T-helper 22 cell (primary cell): ENCODE measurements at regions not wholly inside any gene's neighbourhood (a gene's known extent, or its start where the extent isn't known, plus 50 kb on each side); places are given as distances from the start of the nearest gene placed in this dataset.

Experiments used
- DNase-seq: peaks from one replicate; pipeline ENCODE4 v3.0.0-alpha.2; 2020; ENCODE audit warnings: low read depth

DNA sequence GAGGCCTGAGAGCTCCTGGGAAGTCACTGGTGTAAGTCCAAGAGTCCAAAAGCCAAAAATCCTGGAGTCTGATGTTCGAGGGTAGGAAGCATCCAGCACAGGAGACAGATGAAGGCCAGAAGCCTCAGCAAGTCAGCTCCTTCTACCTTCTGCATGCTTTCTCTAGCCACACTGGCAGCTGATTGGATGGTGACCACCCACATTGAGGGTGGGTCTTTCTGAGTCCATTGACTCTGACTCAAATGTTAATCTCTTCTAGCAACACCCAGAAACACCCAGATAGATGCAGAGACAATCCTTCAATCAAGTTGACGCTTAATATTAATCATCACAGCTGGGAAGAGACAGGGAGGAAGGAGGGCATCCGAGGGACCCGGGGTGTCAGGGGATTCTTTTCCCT, 305.8 kb downstream of the AACS start:
- no peak for DNase-seq

DNA sequence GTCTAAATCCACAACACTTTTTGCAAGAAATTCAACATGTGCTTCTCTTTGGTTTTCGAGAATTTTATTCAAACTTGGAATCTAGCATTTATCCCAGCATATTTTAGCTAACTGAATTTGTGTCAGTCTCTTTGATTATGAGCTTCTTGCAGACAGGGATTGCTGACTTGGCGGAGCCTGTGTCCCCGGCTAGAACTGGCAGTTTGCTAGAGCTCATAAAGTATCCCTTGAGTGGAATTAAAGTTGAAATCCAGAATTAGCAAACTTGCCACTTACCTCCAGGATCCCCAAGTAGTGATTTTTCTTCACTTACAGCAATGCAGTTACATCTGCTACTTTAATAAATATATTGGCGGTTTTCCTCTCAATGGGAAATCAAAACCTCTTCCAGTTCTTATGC, 306.9 kb downstream of the AACS start:
- no peak for DNase-seq

DNA sequence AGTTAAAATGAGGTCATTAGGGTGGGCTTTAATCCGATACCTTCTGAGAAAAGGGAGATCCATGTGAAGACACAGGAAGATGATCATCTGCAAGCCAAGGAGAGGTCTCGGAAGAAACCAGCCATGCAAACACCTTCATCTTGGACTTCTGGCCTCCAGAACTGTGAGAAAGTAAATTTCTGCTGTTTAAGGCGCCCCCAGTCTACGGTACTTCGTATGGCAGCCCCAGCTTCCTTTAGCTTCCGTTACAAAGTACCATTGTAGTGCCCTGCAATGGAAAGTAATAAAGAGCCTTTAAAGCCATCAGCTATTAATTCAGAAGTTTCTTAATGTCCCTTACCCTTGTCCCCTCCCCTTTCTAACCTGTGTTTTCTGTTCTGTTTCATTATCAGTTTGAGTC, 308.1 kb downstream of the AACS start:
- DNase-seq: no peak

DNA sequence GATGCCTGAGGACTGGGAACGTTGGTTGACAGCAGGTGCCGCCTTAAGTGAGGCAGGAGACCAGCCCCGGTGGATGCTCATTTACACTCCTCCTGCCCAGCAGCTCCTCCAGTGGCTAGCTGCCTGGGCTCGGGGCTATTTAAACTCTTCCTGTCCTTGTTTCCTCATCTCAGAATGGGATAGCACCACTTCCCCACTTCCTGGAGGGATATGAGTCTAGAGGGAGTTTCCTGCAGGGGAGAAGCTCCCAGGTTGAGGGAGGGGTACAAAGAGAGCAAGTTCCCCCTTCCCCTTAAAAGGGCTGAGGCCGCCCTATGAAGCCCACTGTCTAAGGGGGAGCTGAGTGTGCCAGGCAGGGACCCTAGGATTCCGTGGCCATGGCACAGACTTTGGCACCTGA, 311.2 kb downstream of the AACS start:
- DNase-seq: no peak

DNA sequence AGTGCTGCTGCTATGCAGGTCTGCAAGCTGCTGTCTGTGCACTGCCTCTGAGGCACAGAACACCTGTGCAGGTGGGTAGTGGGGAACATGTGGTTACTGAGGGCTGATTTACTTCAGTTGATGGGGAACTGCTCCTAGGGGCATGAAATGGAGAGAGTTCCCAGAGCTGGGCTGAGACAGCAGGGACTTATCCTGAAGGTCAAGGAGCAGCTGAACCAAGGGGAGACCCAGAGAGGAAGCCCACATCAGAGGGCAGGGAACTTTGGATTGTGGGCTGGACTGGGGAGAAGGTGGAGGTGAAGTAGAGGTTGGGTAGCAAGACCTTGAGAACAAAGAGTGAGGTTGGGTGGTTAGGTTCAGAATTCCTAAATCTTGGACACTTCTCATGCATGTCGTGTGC, 311.9 kb downstream of the AACS start:
- DNase-seq: no peak

DNA sequence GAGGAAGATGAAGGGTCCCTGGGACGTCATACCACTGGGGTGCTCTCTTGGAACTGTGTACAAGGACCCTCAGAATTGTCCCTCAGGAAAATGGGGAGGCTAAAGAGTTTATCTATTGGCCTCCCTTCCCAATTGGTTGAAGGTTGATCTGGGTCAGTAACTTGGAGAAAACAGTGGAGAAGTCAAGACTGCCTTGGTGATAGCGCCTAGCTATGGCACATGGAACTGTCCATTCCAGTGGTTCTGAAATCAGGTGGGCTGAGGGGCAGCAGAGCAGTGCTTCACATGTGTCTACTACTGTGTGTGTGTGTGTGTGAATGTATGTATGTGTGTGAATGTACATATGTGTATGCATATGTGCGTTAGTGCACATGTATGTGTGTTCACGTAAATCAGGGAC, 316.1 kb downstream of the AACS start:
- DNase-seq: no peak

DNA sequence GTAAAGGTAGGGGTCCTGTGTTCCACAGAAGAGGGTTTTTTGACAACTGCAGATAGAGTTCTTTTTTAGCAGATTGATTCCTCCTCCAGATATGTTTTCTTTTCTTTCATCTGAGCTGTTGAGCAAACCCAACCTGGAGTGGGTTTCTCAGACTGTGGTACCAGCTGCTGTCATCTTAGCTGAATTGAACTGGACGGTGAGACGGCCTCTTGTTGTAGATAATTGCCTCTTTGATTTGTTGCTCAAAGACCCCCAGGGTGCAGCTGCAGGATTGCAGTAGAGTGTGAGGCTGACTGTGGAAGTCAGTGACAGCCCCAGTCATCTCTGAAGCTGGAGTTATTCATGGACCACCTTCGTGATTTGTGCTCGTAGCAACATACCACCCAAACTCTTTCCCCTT, 317.7 kb downstream of the AACS start:
- no peak for DNase-seq

DNA sequence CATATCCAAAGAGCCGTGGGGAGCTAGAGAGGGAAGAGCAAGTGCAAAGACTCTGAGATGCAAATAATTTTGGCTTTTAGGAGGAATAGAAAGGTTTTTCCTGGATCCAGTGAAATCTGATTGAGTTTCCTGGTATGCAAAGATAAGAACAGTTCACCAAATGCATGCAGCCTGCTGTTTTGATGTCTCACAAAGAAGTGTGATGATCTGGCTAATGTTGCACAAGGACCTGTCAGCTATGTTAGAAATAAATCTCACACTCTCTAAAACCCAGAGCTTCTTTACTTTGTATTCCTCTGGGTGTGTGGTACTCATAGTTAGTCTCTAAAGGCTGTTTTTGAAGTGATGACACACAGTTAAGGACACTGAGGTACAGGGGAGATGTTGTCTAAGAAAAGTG, 321.4 kb downstream of the AACS start:
- no peak for DNase-seq

DNA sequence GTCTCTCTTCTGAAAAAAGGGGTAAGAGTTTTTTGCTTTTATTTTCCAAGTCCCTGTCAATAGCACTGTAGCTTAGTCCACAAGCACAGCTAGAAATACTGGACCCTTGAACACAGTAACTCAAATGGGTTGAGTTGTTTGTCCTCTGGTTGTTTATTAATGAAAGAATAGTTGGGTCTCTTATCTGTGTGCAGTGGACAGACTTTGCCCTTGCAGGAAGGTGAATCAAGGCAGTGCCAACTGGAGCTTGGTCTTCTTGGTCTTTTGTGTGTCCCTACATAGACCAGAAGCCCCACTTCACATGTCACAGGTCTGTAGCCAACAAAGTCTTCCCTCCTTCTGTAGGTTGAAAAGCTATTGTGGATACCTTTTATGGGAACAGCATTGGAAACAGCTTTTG, 322.0 kb downstream of the AACS start:
- no peak for DNase-seq

DNA sequence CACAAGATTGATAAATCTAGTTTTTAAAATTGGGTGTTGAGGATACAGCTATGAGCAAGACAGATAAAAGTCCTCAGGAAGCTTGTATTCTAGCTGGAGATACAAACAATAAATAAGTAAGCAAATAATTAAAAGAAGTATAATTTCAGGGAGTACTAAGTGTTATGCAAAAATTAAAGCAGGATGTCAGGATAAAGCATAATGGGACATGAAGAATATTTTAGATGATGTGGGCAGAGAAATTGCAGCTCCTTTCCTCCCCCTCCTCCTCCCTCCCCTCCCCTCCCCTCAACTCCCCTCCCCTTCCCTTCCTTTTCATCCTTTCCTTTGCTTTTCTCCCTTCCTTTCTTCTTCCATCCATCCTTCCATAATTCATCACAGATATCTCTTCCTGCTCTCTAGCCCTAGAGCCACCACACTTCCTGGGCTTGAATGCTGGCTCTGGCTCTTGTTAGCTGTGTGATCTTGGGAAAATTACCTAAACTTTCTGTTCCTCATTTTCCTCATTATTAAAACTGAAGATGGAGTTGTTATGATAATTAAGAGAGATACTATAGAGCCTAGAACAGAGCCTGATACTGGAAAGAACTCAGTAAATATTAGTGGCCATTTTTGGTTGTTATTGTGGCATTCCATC, 323.9 kb downstream of the AACS start:
- no peak for DNase-seq

DNA sequence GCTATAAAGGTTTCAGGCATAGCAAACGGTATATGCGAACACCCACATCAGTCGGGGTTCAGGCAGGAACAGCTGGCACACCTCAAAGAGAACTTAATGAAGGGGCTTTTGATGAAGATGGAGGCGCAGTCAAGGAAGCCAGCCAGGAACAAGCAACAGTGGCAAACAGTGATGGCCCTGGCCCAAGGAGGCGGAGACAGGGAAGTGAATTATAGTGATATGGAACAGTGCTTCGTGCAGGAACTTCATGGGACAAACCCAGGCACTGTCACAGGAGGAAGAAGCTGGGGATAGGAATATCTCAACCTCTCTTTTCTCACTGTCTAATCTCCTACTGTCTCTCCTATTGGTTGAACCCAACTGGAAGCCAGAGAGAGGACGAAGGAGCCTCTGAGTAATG, 328.3 kb downstream of the AACS start:
- DNase-seq: no peak

DNA sequence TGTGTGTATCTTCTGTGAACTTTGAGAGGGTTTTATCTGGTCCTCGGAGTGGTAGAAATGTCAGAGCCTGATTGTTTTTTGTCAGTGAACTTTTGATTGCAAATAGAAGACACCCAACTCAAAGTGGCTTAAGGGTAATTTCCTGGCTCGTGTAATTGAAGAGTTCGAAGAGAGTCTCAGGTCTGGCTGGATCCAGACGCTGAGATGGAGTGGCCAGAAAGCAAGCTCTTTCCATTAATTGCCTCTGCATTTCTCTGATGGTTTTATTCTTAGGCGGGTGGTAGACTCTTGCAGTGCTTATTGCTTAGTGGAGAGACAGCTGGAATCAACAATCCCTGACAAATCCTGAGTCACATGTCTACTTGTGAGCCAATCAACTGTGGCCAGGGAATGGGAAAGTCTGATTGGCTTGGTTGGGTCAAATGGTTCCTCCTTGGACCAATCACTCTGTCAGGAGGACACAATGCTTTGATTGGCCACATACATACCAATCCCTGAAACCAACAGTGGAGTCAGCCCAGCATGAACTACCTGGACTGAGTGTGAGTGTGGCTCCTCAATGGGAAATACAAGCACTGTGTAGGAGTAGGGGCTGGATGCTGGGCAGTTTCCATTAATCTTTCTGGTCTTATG, 330.5 kb downstream of the AACS start:
- no peak for DNase-seq

DNA sequence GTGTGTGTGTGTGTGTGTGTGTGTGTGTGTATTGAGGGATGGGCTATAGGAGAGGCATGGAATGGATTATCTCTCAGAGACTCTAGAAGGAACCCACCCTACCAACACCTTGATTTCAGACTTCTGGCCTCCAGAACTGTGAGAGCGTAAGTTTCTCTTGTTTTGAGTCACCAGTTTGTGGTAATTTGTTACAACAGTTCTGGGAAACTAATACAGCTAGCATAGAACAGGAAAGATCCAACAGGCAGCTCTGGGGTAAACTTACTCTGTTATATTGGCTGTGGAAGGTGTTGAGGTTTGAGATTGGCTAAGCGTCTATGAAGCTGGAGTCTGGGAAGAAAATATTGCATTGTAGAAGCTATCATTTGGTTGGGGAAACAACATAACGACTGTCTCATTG, 334.3 kb downstream of the AACS start:
- DNase-seq: no peak

DNA sequence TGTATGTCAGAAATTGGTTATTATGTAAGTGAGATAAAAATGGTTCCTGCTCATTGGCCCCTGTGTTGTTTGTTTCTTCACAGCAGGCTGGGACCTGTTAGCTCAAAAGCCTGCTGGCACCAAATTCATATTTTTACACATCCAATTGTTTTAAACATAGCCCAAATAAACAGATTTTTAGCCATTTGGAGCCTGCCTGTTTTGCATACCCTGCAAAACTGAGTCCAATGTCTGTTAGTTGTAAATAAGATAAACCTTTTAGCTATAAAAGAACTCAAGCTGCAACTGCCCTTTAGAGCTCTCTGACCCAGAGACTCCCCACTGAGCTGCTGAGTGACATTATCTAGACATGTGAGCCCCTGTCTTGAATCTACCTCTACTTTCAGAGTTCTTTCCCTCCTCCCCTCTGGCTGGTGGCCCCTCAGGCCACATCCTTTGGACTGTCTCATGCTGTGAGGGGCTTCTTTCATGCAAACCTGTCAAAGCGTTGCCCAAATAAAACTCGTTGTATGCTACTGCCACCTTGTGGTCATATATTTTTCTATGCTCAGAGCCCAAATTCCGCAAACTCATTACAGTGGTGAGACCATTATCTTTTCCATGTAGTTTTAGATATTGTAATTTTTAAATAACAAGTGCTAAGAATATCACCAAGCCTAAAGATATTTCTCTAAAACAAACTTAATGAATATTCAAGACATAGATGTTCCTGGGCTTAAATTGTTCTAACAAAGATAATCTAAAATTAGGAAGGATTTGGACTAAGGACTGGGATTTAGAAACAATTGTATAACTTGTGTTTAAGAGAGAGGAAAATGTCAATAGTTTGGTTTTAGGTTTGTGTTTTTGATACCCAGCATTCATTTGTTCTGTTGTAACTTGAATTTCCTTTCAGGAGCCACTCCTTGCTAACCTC, 337.9 kb downstream of the AACS start:
- no peak for DNase-seq

DNA sequence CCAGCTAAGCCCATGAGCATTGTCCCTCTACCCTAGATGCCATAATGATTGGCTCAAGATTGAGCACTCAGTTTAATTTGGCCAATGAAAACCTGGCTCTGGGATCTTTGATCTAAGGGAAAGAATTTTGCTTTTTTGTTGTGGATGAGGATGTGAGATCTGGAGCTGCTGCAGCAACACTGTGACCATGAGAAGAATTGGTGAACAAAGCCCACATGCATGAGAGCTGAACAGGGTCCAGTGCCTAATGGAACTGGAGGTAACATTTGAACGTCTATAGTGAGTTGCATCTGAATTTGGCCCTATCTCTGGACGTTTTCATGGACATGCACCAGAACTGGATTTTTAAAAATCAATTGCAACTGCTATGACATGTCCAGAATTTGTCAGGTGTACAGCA, 338.6 kb downstream of the AACS start:
- no peak for DNase-seq

DNA sequence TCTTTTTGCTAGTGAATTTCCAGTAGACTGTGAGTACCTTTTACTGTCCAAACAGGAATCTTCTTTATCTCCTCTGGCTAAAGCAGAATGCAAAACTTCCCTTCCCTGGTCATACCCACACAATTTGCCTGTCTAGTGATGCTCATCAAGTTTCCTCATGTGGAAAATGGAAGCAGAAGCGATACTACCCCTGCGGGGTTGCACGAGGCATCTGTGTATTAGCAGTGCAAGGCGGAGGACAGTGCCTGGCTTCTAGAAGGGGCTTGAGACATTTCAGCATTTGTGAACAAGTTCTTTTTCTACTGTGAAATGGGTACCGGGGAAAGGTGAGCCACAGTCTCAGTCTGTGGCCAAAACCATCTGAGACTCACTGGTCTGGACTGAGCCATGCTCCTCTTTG, 340.9 kb downstream of the AACS start:
- DNase-seq: no peak

DNA sequence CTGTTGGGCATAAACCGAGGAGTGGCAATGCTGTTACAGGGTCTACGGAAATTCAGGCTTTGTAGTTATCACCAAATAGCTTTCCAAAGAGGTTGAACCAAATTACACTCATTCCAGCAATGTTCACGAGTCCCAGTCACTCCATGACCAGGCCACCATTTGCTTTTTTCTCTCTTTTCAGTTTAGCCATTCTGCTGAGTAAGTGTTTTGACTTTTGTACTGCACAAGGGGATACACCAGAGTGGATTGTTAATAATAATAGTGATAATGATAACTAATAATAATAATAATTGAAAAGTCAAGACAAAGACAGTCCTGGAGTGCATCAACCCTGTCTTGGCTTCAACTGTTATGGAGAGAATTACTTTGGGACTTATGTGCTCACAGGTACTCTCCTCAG, 343.5 kb downstream of the AACS start:
- no peak for DNase-seq

DNA sequence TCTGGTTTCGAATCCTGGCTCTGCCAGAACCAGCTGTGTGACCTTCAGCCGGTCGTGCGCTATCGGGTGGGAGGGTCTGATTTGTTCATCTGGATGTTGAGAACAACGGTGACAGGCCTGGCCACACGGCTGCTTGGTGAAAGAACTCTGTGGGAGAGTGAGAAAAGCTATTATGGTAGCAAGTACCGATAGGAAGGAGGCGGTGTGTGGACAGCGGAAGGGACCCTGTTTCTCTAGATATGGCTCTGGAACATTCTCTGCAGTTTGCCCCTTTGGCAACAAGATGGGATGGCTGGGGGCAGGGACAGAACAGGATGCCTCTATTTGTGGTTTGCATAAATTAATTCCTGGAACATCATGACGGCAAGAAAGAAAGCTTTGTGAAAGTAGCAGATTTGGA, 347.3 kb downstream of the AACS start:
- DNase-seq: no peak

DNA sequence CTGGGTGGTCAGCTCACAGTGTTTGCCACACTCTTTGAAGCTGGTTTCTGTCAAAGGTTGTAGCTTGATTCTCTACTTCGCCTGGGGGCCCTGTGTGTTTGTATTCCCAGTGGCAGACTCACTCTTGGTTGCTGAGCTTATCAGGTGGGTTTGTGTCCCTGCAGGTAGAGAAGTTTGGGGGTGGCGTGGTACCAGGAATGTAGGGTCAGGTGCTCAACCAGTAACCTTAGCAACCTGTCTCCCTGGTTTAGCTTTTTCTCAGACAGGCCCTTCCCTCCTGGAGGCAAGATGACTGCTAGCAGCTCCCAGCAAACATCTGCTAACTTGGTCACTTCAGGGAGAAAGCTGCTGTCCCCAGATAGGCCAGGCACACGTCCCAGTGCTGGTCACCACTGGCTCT, 352.2 kb downstream of the AACS start:
- no peak for DNase-seq

DNA sequence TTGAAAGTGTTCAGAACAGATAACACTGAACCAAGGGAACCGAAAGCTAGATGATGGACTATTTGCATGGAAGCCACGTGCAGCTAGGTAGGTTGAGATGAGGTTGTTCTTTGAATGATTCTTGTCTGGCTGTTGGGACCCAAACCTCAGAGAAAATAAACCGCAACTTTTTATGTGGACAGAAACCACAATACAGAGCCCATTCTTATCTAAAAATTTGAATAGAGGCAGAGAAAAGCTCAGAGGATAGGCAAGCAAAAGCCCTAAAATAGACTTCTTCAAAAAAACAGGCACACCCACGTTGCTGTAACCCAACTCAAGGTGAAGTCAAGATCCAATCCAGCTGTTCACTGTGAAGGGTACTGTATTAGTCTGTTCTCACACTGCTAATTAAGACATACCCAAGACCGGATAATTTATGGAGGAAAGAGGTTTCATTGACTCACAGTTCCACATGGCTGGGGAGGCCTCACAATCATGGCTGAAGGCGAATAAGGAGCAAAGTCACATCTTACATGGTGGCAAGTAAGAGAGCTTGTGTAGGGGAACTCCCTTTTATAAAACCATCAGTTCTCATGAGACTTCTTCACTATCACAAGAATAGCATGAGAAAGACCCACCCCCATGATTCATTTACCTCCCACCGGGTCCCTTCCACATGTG, 353.8 kb downstream of the AACS start:
- DNase-seq: no peak

DNA sequence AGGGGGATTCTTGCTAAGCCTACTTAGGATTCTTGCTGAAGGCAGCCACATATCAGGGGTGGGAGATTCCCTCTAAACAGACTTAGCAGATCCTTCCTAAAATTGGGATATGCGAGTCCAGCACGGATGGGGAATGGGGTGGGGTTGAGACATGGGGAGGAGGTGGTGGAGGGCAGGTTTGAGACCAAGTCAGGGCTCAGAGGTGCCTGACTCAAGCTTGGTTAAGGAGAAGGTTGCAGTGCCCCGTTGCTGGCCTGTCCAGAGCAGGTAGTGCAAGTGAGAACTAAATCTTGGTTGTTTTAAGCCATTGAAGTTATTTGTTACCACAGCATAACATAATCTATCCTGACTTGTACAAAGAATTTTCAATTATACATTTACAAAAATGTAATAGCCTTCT, 359.7 kb downstream of the AACS start:
- DNase-seq: no peak

DNA sequence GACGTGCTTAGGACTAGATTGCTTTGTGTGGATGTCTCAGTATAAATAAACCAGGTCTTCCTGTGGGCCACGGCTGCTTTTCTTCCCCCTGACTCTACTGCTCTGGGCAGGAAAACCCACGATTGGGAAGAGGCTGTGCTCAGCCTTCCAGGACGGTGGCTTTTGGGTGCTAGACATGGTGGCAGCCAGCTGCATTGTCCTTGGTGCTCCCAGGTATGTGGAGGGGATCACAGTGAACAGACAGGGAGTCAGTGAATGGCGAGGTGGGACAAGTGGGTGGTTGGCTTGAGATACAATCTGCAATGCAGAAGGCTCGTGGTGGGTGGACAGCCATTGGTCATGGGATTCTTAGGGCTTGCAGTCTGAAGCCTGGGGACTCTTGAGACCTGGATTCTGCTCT, 366.3 kb downstream of the AACS start:
- DNase-seq: no peak

DNA sequence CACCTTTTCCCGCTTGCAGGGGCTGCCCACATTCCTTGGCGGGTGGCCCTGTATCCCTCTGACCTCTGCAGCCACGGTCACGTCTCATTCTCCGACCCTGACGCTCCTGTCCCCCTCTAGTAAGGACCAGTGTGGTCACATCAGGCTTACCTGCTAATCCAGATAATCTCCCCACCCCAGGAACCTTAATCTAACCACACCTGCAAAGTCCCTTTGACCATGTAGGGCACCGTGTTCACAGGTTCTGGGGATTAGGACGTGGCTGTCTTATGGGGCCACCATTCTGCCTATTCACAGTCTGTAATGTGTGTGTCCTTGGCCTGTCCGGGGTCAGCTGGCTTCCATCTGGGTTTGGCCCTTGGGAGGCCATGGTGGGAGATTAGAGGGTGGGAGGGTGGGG, 368.9 kb downstream of the AACS start:
- DNase-seq: no peak
